RWPE1 (cell line): ENCODE measurements at regions not wholly inside any gene's neighbourhood (a gene's known extent, or its start where the extent isn't known, plus 50 kb on each side); places are given as distances from the start of the nearest gene placed in this dataset.
"Not testable (repeated sequence)": the region's sequence is repeated elsewhere in the genome, so short reads cannot be mapped to it uniquely, and the experiment has no call there.

ENCODE experiments used
- CTCF ChIA-PET: fragments of 350-600 bp; sonication (Branson Sonifier 250); formaldehyde crosslinking; extraction: SDS; loops from one replicate; lab custom pipeline; 2021; lab: Yijun Ruan, JAX
- POLR2A ChIA-PET: fragments of 400-600 bp; formaldehyde crosslinking; extraction: SDS; loops from one replicate; lab custom pipeline; 2020; ENCODE audit warnings: antibody characterized with exemption; ENCODE audit not compliant: low non-redundant PET; lab: Yijun Ruan, JAX
- DNase-seq: peaks from one replicate; pipeline ENCODE4 v3.0.0; 2012; ENCODE audit warnings: low spot score
- H3K27ac ChIP-seq: fragments of 450-650 bp; 2 replicates; pipeline ENCODE4 v1.5.1; 2017
- CTCF ChIP-seq: fragments of 450-650 bp; conservative IDR thresholded peaks from 2 replicates; pipeline ENCODE4 v1.5.1; 2017; ENCODE audit warnings: low read depth, mild to moderate bottlenecking

GRCh38 chr5:42242881-42243485 lies 180.3 kb upstream of the GHR start:
- ChIA-PET POLR2A (no interaction called here), CTCF (no interaction called here)
- no peak for TF ChIP-seq CTCF
- DNase-seq: no peak
- no peak overlapping the region for H3K27ac ChIP-seq

GRCh38 chr5:42252306-42252705 lies 170.9 kb upstream of the GHR start:
- no peak overlapping the region for H3K27ac ChIP-seq
- ChIA-PET CTCF (no interaction called here), POLR2A (no interaction called here)
- no peak for TF ChIP-seq CTCF
- DNase-seq: no peak

GRCh38 chr5:42259914-42260313 lies 163.3 kb upstream of the GHR start:
- H3K27ac ChIP-seq, DNase-seq, CTCF ChIA-PET: not testable (repeated sequence)

GRCh38 chr5:42267091-42267490 lies 156.1 kb upstream of the GHR start:
- no peak overlapping the region for H3K27ac ChIP-seq
- DNase-seq: no peak
- TF ChIP-seq CTCF: no peak
- ChIA-PET POLR2A (no interaction called here), CTCF (no interaction called here)

More at GRCh38 chr5:42259914-42260313, 163.3 kb upstream of the GHR start:
- POLR2A ChIA-PET: not testable (repeated sequence)

GRCh38 chr5:42268170-42268569 lies 155.1 kb upstream of the GHR start:
- POLR2A ChIA-PET, H3K27ac ChIP-seq, DNase-seq, CTCF ChIA-PET: not testable (repeated sequence)

GRCh38 chr5:42268630-42269029 lies 154.6 kb upstream of the GHR start:
- H3K27ac ChIP-seq: no peak overlapping the region
- TF ChIP-seq CTCF: no peak
- no peak for DNase-seq
- ChIA-PET CTCF (no interaction called here), POLR2A (no interaction called here)

- CTCF ChIA-PET: no interaction called here
- TF ChIP-seq CTCF: no peak
- POLR2A ChIA-PET: no interaction called here
- no peak overlapping the region for H3K27ac ChIP-seq
- DNase-seq: no peak
These were observed 152.5 kb upstream of the GHR start for GRCh38 chr5:42270771-42271170.

- no peak overlapping the region for H3K27ac ChIP-seq
- ChIA-PET POLR2A (no interaction called here), CTCF (no interaction called here)
- no peak for TF ChIP-seq CTCF
- no peak for DNase-seq
These were observed 148.3 kb upstream of the GHR start for GRCh38 chr5:42274913-42275312.
